GM12865 (cell line): ENCODE measurements at regions not wholly inside any gene's neighbourhood (a gene's known extent, or its start where the extent isn't known, plus 50 kb on each side); places are given as distances from the start of the nearest gene placed in this dataset.

Experiments
- DNase-seq: peaks from one replicate; pipeline ENCODE4 v3.0.0; 2010; ENCODE audit warnings: low read depth
- H3K4me3 ChIP-seq: 2 replicates; pipeline ENCODE4 v1.5.1; 2011; ENCODE audit warnings: mild to moderate bottlenecking, low read depth, low read length, control low read depth
- CTCF ChIP-seq: IDR thresholded peaks from 2 replicates; pipeline ENCODE4 v1.5.1; 2011; ENCODE audit warnings: low read length, control low read depth, low read depth, inconsistent platforms; ENCODE audit not compliant: insufficient read depth; ENCODE audit errors: missing control alignments

GRCh38 chr12:123046431-123046830 lies 66.0 kb downstream of the ARL6IP4 start:
- no peak for TF ChIP-seq CTCF
- H3K4me3 ChIP-seq, result no peak overlapping the region
- DNase-seq, result no peak

GRCh38 chr12:123045678-123046077 lies 65.2 kb downstream of the ARL6IP4 start:
- no peak for TF ChIP-seq CTCF
- H3K4me3 ChIP-seq, result no peak overlapping the region
- DNase-seq, result no peak

GRCh38 chr12:123044351-123044750 lies 63.9 kb downstream of the ARL6IP4 start:
- DNase-seq, result no peak
- TF ChIP-seq CTCF, result no peak
- H3K4me3 ChIP-seq, result no peak overlapping the region

GRCh38 chr12:123043536-123044001 lies 63.1 kb downstream of the ARL6IP4 start:
- H3K4me3 ChIP-seq, result no peak overlapping the region
- TF ChIP-seq CTCF, result peak; percentile 55
- DNase-seq, result peak; percentile 68

- no peak for TF ChIP-seq CTCF
- DNase-seq, result no peak
- no peak overlapping the region for H3K4me3 ChIP-seq
Measured at GRCh38 chr12:123042833-123043232, 62.4 kb downstream of the ARL6IP4 start.

GRCh38 chr12:123041811-123042655 lies 61.6 kb downstream of the ARL6IP4 start:
- DNase-seq, result no peak
- no peak overlapping the region for H3K4me3 ChIP-seq
- TF ChIP-seq CTCF, result no peak
